Sigmoid colon (tissue), 4 donors: ENCODE measurements at regions not wholly inside any gene's neighbourhood (a gene's known extent, or its start where the extent isn't known, plus 50 kb on each side); places are given as distances from the start of the nearest gene placed in this dataset.

ENCODE experiments used
- CTCF ChIP-seq, 4 experiments: fragments of 450-650 bp in 3 of 4; fragments of 200-600 bp in 1 of 4; IDR thresholded peaks; one replicate each; pipeline ENCODE4 v1.5.1; 2016 to 2019; ENCODE audit warnings: antibody characterized with exemption in 4 of 4, mild to moderate bottlenecking in 3 of 4, moderate library complexity in 2 of 4
- EP300 ChIP-seq, 4 donors: sonication (generic); formaldehyde crosslinking; IDR thresholded peaks; one replicate each; pipeline ENCODE4 v1.6.1; 2017; ENCODE audit warnings: antibody characterized with exemption in 4 of 4
- POLR2A ChIP-seq, 2 donors: fragments of 450-650 bp; IDR thresholded peaks; one replicate each; pipeline ENCODE4 v1.6.1; 2016; ENCODE audit warnings: antibody characterized with exemption in 2 of 2, mild to moderate bottlenecking in 2 of 2, moderate library complexity in 2 of 2
- POLR2AphosphoS5 ChIP-seq, 4 donors: sonication (generic); formaldehyde crosslinking; IDR thresholded peaks; one replicate each; pipeline ENCODE4 v1.6.1; 2017; ENCODE audit warnings: antibody characterized with exemption in 4 of 4

- TF ChIP-seq POLR2AphosphoS5 (IDR thresholded peaks at IDR 0.05) (no peak), CTCF (IDR thresholded peaks at IDR 0.05) (no peak), POLR2A (IDR thresholded peaks at IDR 0.05) (no peak), EP300 (IDR thresholded peaks at IDR 0.05) (no peak)
Measured at GRCh38 chr11:91869686-91870085, 354.9 kb upstream of the FAT3 start.
